Neural crest cell (in vitro differentiated cells): ENCODE measurements at regions not wholly inside any gene's neighbourhood (a gene's known extent, or its start where the extent isn't known, plus 50 kb on each side); places are given as distances from the start of the nearest gene placed in this dataset.

Experiments
- DNase-seq: peaks from one replicate; pipeline ENCODE4 v3.0.0; 2021; ENCODE audit warnings: low read depth, mixed read lengths, low spot score
- H3K27ac Mint-ChIP-seq: one replicate; pipeline ENCODE4 v1.8.0; 2021; ENCODE audit warnings: mild to moderate bottlenecking, mixed read lengths; ENCODE audit not compliant: unreplicated experiment
- H3K27me3 Mint-ChIP-seq: 2 replicates; pipeline ENCODE4 v1.8.0; 2021; ENCODE audit warnings: low read depth, mild to moderate bottlenecking, mixed read lengths
- H3K36me3 Mint-ChIP-seq: 2 replicates; pipeline ENCODE4 v1.8.0; 2021; ENCODE audit warnings: low read depth, mild to moderate bottlenecking, mixed read lengths
- H3K4me1 Mint-ChIP-seq: 2 replicates; pipeline ENCODE4 v1.8.0; 2021; ENCODE audit warnings: mixed read lengths
- H3K4me3 Mint-ChIP-seq: one replicate; pipeline ENCODE4 v1.8.0; 2021; ENCODE audit warnings: mild to moderate bottlenecking, mixed read lengths
- H3K9me3 Mint-ChIP-seq: 2 replicates; pipeline ENCODE4 v1.8.0; 2021; ENCODE audit warnings: mixed read lengths
- TF ChIP-seq, protein P1 (sequence below): fragments of 200-600 bp; sonication (generic); conservative IDR thresholded peaks from 2 replicates; pipeline ENCODE4 v1.5.0; 2021; ENCODE audit warnings: antibody characterized with exemption, mild to moderate bottlenecking

DNA sequence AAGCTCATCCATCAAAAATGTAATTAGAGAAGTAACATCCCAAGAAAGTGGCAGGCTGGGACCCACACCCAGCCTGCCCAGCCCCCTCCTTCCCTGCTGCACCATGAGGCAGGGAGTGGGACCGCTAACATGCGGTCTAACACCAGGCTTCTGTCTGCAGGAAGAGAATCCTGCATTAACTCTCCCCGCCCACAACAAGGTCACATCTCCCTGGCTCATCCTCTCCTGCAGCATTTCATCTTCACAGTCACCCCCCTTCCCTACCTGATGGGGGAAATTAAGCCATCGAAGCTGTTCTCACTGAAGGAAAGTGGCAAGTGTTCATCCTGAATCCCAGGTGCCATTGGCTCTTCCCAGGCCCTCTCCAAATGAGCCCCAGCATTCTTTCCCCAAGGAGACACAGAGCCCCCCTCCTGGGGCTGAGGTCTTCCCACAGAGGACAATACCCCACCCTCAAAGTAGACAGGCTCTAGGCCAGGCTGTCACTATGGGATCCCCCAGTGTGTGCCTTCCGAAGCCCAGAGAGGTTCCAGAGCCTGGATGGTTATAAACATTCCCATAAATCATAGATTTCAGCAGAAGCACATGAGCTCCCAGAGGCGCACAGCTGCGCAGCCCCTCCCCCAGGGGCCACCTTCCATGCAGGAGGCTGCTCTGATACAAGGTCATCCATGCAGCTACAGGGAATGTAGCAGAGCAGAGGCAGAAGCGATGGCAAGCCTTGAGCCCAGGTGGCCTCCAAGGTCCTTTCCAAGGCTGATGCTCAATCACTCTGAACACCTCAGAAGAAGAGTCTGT is 148.0 kb downstream of the OAT start:
- Mint-ChIP-seq H3K9me3 (peaks cover 14% of the 10 kb centered on the region), H3K27ac (no peak overlapping the region), H3K4me3 (no peak overlapping the region), H3K4me1 (no peaks in the 10 kb centered on the region), H3K36me3 (peaks cover 3% of the 10 kb centered on the region), H3K27me3 (peaks cover 6% of the 10 kb centered on the region)
- DNase-seq = no peak
- TF ChIP-seq, protein P1, sequence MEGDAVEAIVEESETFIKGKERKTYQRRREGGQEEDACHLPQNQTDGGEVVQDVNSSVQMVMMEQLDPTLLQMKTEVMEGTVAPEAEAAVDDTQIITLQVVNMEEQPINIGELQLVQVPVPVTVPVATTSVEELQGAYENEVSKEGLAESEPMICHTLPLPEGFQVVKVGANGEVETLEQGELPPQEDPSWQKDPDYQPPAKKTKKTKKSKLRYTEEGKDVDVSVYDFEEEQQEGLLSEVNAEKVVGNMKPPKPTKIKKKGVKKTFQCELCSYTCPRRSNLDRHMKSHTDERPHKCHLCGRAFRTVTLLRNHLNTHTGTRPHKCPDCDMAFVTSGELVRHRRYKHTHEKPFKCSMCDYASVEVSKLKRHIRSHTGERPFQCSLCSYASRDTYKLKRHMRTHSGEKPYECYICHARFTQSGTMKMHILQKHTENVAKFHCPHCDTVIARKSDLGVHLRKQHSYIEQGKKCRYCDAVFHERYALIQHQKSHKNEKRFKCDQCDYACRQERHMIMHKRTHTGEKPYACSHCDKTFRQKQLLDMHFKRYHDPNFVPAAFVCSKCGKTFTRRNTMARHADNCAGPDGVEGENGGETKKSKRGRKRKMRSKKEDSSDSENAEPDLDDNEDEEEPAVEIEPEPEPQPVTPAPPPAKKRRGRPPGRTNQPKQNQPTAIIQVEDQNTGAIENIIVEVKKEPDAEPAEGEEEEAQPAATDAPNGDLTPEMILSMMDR = no peak

DNA sequence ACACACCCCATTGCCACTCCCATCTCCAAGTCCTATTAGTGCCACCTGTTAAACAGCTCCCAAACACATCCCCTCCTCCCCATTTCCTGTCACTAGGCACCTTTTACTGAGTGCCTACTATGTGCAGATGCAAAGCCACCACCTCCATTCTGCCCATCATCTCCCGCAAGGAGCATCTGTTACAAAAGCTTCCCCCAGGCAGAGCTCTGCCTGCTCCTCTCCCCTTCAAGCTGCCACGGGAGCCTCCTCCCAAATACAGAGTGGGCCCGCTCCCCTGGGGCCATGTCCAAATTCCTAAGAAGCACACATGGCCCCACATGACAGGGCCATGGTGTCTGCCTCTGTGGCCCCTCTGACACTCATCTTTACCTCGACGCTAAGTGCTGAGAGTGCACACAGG is 149.7 kb downstream of the OAT start:
- no peak overlapping the region for H3K27ac Mint-ChIP-seq
- no peaks in the 10 kb centered on the region for H3K36me3 Mint-ChIP-seq
- no peak for DNase-seq
- TF ChIP-seq, protein P1 = no peak
- peaks cover 3% of the 10 kb centered on the region for H3K27me3 Mint-ChIP-seq
- no peaks in the 10 kb centered on the region for H3K4me1 Mint-ChIP-seq
- H3K9me3 Mint-ChIP-seq = peaks cover 11% of the 10 kb centered on the region
- H3K4me3 Mint-ChIP-seq = no peak overlapping the region

DNA sequence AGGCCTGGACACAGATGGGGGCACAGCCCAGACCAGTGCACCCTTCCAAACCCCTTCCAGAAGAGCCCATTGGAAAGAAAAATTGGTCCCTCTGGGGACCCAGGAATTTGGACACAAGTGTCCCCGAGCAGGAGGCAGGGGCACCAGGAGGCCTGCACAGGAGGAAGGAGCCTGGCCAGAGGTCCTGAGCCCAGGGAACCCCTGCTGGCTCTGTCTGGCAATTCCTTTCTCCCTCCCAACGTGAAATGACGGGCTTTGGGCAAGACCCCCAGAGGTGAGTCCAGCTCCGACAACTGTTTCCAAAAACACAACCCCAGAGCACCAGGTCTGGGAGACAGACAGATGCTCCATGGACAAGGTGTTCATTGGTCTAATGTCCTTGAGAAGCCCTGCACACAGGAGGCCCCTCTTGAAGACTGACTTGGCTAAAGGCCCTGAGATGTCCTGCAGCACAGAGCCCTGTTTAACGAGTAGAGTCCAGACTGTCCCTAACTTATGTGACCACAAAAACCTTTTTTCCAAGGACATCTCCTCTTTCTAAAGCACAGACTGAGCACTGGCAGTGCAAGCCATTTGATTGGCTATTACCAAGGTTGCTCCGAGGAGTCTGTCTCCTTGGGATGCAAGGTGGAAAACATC is 150.7 kb downstream of the OAT start:
- H3K4me1 Mint-ChIP-seq = no peaks in the 10 kb centered on the region
- no peaks in the 10 kb centered on the region for H3K36me3 Mint-ChIP-seq
- H3K27me3 Mint-ChIP-seq = peaks cover 3% of the 10 kb centered on the region
- peaks cover 6% of the 10 kb centered on the region for H3K9me3 Mint-ChIP-seq
- no peak overlapping the region for H3K27ac Mint-ChIP-seq
- H3K4me3 Mint-ChIP-seq = no peak overlapping the region
- no peak for DNase-seq
- TF ChIP-seq, protein P1 = no peak

DNA sequence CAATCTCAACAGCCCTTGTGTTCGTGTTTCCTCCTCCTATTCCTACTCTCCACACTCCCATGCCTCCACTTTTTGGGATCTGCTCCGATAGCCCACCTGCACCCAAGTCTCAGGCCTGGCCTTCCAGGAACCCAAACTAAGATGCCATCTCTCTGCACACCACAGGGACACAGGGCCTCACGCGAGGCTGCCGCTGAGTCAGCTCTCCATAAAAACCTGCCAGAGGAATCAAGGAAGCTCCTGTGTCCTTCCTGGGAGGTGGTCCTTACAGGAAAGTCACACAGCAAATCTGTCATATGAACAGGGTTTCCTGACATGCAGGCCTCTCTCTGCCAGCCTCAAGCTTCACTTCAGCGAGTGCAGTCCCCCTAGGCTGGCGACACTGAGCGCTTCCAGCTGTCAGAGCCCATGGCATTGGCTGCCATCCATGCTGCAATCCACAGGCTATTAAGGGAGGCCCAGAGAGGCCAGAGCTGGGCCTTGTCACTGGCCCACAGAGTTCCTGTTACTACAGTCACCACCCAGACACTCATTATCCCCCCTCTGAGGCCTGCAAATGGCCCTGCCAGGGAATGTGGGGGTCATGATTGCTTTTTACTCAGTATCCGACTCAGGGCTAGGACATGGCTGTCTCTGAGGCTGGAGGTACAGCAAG is 151.4 kb downstream of the OAT start:
- Mint-ChIP-seq H3K36me3 (no peaks in the 10 kb centered on the region), H3K4me3 (no peak overlapping the region), H3K9me3 (peaks cover 3% of the 10 kb centered on the region), H3K4me1 (no peaks in the 10 kb centered on the region), H3K27ac (peak overlapping the region; percentile 87), H3K27me3 (peaks cover 3% of the 10 kb centered on the region)
- TF ChIP-seq, protein P1 = no peak
- no peak for DNase-seq

DNA sequence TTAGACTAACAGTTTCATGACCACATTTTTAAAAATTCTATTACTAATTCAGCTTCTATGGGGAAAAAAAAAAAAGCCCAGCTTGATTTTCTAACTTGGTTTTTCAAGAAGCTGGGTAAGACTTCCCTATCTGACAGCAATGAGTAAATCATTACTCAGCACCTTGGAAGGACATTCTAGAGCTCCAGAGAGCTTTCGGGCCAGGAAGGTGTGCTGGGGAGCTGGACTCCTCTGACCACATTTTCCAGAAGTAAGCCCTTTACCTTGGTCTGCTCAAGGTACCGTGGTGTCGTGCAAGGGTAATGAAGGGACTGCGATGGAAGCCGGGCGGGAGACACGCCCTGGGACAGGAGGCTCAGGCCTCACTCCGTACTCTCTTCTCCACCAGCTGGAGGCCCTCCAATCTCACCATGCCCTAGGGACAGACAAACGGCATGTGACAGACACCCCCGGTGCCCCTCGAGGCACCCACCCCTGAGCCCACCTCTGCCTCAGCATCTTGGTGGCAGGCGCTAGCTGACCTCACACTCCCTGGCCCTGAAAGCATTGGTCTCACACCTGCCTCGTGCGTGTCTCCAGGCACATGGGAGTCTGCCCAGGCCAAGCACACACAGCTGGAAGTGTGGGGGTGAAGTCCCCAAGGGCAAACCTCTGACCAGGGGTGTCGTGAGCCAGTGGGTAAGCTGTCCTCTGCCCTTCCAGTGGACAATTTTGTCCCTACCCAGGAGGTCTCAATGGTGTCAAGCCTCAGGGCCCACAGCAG is 152.1 kb downstream of the OAT start:
- DNase-seq = no peak
- no peak overlapping the region for H3K27ac Mint-ChIP-seq
- H3K4me1 Mint-ChIP-seq = no peaks in the 10 kb centered on the region
- H3K4me3 Mint-ChIP-seq = no peak overlapping the region
- no peaks in the 10 kb centered on the region for H3K9me3 Mint-ChIP-seq
- no peaks in the 10 kb centered on the region for H3K36me3 Mint-ChIP-seq
- H3K27me3 Mint-ChIP-seq = peaks cover 3% of the 10 kb centered on the region
- TF ChIP-seq, protein P1 = no peak
